ENCODE measurements at regions not wholly inside any gene's neighbourhood (a gene's known extent, or its start where the extent isn't known, plus 50 kb on each side); places are given as distances from the start of the nearest gene placed in this dataset.

- TF ChIP-seq TEAD4 (IDR thresholded peaks at IDR 0.05), result no peak
- TF ChIP-seq MAX (IDR thresholded peaks at IDR 0.05), result no peak
- no peak for TF ChIP-seq EGR1 (IDR thresholded peaks at IDR 0.05)
- TF ChIP-seq CEBPB (IDR thresholded peaks at IDR 0.05), result no peak
- no peak for TF ChIP-seq TCF12 (IDR thresholded peaks at IDR 0.05; ENCODE audit: low read depth)
- no peak for TF ChIP-seq ZBTB7A (IDR thresholded peaks at IDR 0.05; ENCODE audit: low read depth)
- TF ChIP-seq, protein P1, sequence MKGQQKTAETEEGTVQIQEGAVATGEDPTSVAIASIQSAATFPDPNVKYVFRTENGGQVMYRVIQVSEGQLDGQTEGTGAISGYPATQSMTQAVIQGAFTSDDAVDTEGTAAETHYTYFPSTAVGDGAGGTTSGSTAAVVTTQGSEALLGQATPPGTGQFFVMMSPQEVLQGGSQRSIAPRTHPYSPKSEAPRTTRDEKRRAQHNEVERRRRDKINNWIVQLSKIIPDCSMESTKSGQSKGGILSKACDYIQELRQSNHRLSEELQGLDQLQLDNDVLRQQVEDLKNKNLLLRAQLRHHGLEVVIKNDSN (IDR thresholded peaks at IDR 0.05), result no peak
- no peak for TF ChIP-seq EP300 (IDR thresholded peaks at IDR 0.05; ENCODE audit: borderline replicate concordance)
- TF ChIP-seq YY1 (IDR thresholded peaks at IDR 0.05; ENCODE audit: low read depth), result no peak
- TF ChIP-seq FOXM1 (IDR thresholded peaks at IDR 0.05; ENCODE audit: borderline replicate concordance, low read depth), result no peak
- TF ChIP-seq TAF1 (IDR thresholded peaks at IDR 0.05; ENCODE audit: low read depth), result no peak
- no peak for TF ChIP-seq CREB1 (IDR thresholded peaks at IDR 0.05; ENCODE audit: low read depth)
- TF ChIP-seq RAD21 (IDR thresholded peaks at IDR 0.05; ENCODE audit: low read depth), result no peak
- TF ChIP-seq NFIC (IDR thresholded peaks at IDR 0.05), result no peak
- TF ChIP-seq, protein P2, sequence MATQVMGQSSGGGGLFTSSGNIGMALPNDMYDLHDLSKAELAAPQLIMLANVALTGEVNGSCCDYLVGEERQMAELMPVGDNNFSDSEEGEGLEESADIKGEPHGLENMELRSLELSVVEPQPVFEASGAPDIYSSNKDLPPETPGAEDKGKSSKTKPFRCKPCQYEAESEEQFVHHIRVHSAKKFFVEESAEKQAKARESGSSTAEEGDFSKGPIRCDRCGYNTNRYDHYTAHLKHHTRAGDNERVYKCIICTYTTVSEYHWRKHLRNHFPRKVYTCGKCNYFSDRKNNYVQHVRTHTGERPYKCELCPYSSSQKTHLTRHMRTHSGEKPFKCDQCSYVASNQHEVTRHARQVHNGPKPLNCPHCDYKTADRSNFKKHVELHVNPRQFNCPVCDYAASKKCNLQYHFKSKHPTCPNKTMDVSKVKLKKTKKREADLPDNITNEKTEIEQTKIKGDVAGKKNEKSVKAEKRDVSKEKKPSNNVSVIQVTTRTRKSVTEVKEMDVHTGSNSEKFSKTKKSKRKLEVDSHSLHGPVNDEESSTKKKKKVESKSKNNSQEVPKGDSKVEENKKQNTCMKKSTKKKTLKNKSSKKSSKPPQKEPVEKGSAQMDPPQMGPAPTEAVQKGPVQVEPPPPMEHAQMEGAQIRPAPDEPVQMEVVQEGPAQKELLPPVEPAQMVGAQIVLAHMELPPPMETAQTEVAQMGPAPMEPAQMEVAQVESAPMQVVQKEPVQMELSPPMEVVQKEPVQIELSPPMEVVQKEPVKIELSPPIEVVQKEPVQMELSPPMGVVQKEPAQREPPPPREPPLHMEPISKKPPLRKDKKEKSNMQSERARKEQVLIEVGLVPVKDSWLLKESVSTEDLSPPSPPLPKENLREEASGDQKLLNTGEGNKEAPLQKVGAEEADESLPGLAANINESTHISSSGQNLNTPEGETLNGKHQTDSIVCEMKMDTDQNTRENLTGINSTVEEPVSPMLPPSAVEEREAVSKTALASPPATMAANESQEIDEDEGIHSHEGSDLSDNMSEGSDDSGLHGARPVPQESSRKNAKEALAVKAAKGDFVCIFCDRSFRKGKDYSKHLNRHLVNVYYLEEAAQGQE (IDR thresholded peaks at IDR 0.05; ENCODE audit: low read depth), result no peak
Observed at GRCh38 chr6:137788248-137788647, 78.8 kb upstream of the TNFAIP3 start.

- TF ChIP-seq CEBPB (IDR thresholded peaks at IDR 0.05) (no peak), MAX (IDR thresholded peaks at IDR 0.05) (no peak), EP300 (IDR thresholded peaks at IDR 0.05; ENCODE audit: borderline replicate concordance) (no peak), ZBTB7A (IDR thresholded peaks at IDR 0.05; ENCODE audit: low read depth) (no peak), YY1 (IDR thresholded peaks at IDR 0.05; ENCODE audit: low read depth) (no peak), NFIC (IDR thresholded peaks at IDR 0.05) (no peak), TEAD4 (IDR thresholded peaks at IDR 0.05) (no peak), CREB1 (IDR thresholded peaks at IDR 0.05; ENCODE audit: low read depth) (no peak), RAD21 (IDR thresholded peaks at IDR 0.05; ENCODE audit: low read depth) (no peak), TCF12 (IDR thresholded peaks at IDR 0.05; ENCODE audit: low read depth) (no peak), FOXM1 (IDR thresholded peaks at IDR 0.05; ENCODE audit: borderline replicate concordance, low read depth) (no peak), TAF1 (IDR thresholded peaks at IDR 0.05; ENCODE audit: low read depth) (no peak), EGR1 (IDR thresholded peaks at IDR 0.05) (no peak)
- TF ChIP-seq, protein P1 (IDR thresholded peaks at IDR 0.05), result no peak
- TF ChIP-seq, protein P2 (IDR thresholded peaks at IDR 0.05; ENCODE audit: low read depth), result no peak
Observed at GRCh38 chr6:137791281-137792159, 75.5 kb upstream of the TNFAIP3 start.

GRCh38 chr6:137792160-137793033 lies 74.7 kb upstream of the TNFAIP3 start:
- no peak for TF ChIP-seq CREB1 (IDR thresholded peaks at IDR 0.05; ENCODE audit: low read depth)
- TF ChIP-seq, protein P1 (IDR thresholded peaks at IDR 0.05), result no peak
- TF ChIP-seq MAX (IDR thresholded peaks at IDR 0.05), result no peak
- no peak for TF ChIP-seq ZBTB7A (IDR thresholded peaks at IDR 0.05; ENCODE audit: low read depth)
- TF ChIP-seq EP300 (IDR thresholded peaks at IDR 0.05; ENCODE audit: borderline replicate concordance), result no peak
- TF ChIP-seq TEAD4 (IDR thresholded peaks at IDR 0.05), result no peak
- no peak for TF ChIP-seq YY1 (IDR thresholded peaks at IDR 0.05; ENCODE audit: low read depth)
- TF ChIP-seq NFIC (IDR thresholded peaks at IDR 0.05), result no peak
- TF ChIP-seq EGR1 (IDR thresholded peaks at IDR 0.05), result no peak
- TF ChIP-seq CEBPB (IDR thresholded peaks at IDR 0.05), result no peak
- TF ChIP-seq TAF1 (IDR thresholded peaks at IDR 0.05; ENCODE audit: low read depth), result no peak
- TF ChIP-seq, protein P2 (IDR thresholded peaks at IDR 0.05; ENCODE audit: low read depth), result no peak
